Bronchial epithelial cell (primary cell): ENCODE measurements at regions not wholly inside any gene's neighbourhood (a gene's known extent, or its start where the extent isn't known, plus 50 kb on each side); places are given as distances from the start of the nearest gene placed in this dataset.
"Not testable (repeated sequence)": the region's sequence is repeated elsewhere in the genome, so short reads cannot be mapped to it uniquely, and the experiment has no call there.

ENCODE experiments used
- DNase-seq: peaks from one replicate; pipeline ENCODE4 v3.0.0-alpha.2; 2010; ENCODE audit warnings: low read depth
- FAIRE-seq: peaks from 2 replicates; lab custom pipeline; 2011; peaks lifted over from hg19 to GRCh38; lab: Jason Lieb, UNC
- H3K27me3 ChIP-seq: 2 replicates; pipeline ENCODE4 v1.5.1; 2011; ENCODE audit warnings: low read length; ENCODE audit not compliant: control insufficient read depth, insufficient read depth
- H3K36me3 ChIP-seq: 2 replicates; pipeline ENCODE4 v1.5.1; 2011; ENCODE audit warnings: low read length; ENCODE audit not compliant: control insufficient read depth, insufficient read depth
- H3K4me3 ChIP-seq: 2 replicates; pipeline ENCODE4 v1.5.1; 2011; ENCODE audit warnings: mild to moderate bottlenecking, low read depth, low read length, control low read depth
- CTCF ChIP-seq: IDR thresholded peaks from 2 replicates; pipeline ENCODE4 v1.5.1; 2011; ENCODE audit warnings: mild to moderate bottlenecking, moderate library complexity, low read length, control low read depth, inconsistent platforms; ENCODE audit not compliant: insufficient read depth, severe bottlenecking

DNA sequence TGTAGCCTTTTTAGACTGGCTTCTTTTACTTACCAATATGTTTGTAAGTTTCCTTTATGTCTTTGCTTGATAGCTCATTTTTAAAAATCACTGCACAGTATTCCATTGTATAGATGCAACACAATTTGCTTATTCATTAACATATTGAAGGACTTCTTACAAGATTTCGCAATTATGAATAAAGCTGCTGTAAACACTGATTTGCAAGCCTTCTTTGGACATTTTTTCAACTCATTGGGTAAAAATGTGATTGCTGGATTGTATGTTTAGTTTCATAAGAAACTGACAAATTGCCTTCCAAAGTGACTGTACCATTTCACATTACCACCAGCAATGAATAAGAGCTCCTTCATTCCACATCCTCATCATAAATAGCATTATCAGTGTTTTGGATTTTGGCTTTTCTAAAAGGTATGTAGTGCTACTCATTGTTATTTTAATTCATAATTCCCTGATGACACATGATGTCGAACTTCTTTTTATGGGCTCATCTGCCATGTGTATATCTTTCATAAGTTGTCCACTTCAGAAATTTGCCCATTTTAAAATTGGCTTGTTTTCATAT is 80.7 kb downstream of the TFAP2B start:
- no peak for TF ChIP-seq CTCF
- Histone ChIP-seq H3K4me3 (no peak overlapping the region), H3K36me3 (no peaks in the 10 kb centered on the region), H3K27me3 (no peaks in the 10 kb centered on the region)
- DNase-seq (peak; percentile 28), FAIRE-seq (no peak)

DNA sequence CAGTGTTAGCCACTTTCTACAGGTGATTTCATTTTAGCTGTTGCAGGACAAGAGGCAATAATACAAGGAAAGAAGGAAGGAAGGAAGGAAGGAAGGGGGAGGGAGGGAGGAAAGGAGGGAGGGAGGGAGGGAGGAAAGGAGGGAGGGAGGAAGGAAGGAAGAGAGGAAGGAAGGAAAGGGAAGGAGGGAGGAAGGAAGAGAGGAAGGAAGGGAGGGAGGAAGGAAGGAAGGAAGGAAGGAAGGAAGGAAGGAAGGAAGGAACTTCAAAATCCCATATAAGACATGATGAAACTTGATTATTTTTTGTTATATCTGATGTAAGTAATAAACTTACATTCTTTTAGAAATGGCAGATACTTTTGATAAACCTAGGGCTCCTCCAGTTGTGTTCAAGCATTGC is 83.6 kb downstream of the TFAP2B start:
- no peaks in the 10 kb centered on the region for H3K27me3 ChIP-seq
- FAIRE-seq (no peak), DNase-seq (no peak)
- no peak overlapping the region for H3K4me3 ChIP-seq
- TF ChIP-seq CTCF: no peak
- no peaks in the 10 kb centered on the region for H3K36me3 ChIP-seq

DNA sequence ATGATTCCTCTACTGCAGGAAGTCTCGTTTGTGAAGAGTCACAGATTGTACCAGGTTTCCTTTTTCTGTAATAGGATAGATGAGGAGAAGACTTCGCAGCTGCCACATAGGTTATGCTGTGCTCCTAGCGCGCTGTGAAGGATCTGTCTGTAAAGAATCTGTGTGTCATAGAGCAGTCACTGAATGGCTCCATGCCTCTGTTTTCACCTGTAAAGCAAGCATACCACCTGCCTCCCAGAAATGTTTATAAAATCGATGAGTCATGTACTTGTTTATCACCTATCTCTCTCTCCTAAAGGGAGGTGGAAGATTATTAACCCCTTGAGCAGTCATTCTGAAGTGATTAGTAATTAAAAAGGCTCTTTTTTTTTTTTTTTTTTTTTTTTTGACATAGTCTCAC is 86.6 kb downstream of the TFAP2B start:
- no peak overlapping the region for H3K4me3 ChIP-seq
- H3K36me3 ChIP-seq: no peaks in the 10 kb centered on the region
- DNase-seq (peak; percentile 66), FAIRE-seq (no peak)
- TF ChIP-seq CTCF: no peak
- no peaks in the 10 kb centered on the region for H3K27me3 ChIP-seq

GRCh38 chr6:50907565-50907964 is 88.9 kb downstream of the TFAP2B start:
- no peaks in the 10 kb centered on the region for H3K27me3 ChIP-seq

DNA sequence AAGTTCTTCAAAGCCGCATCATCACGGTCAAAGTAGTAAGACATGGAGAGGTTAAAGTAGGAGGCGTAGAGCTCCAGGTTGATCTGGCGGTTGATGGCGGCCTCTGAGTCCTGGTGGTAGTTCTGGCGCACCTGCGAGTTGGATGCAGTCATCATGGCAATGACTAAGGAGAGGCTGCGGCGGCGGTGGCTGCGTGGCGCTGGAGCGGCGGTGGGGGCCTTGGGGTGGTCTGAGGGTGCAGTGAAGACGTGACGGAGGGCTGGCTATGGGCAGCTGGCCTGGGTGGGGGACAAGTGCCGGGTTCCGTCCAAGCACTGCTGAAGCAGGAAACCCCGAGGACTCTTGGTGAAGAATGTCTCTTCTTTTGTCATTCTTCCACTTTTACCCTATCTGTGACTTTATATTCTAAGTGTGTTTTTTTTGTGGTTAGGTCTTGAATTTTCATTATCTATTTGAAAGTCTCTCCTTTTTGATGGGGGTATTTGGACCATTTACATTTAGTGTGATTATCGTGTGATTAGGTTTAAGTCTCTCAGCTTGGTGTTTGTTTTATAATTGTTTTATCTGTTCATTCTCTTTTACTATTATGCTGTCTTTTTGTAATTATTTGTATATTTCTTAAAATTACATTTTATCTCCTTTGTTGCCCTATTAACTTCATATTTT is 94.6 kb downstream of the TFAP2B start:
- no peaks in the 10 kb centered on the region for H3K27me3 ChIP-seq
- DNase-seq: no peak
- no peak for TF ChIP-seq CTCF

More at GRCh38 chr6:50907565-50907964, 88.9 kb downstream of the TFAP2B start:
- no peak for TF ChIP-seq CTCF
- FAIRE-seq: no peak
- no peak overlapping the region for H3K4me3 ChIP-seq
- DNase-seq: no peak
- no peaks in the 10 kb centered on the region for H3K36me3 ChIP-seq

GRCh38 chr6:50921378-50921777 is 102.7 kb downstream of the TFAP2B start:
- FAIRE-seq, H3K27me3 ChIP-seq, DNase-seq, H3K4me3 ChIP-seq, H3K36me3 ChIP-seq: not testable (repeated sequence)

More for the DNA sequence above, 94.6 kb downstream of the TFAP2B start:
- no peak for FAIRE-seq
- no peak overlapping the region for H3K4me3 ChIP-seq
- no peaks in the 10 kb centered on the region for H3K36me3 ChIP-seq
